ENCODE measurements at regions not wholly inside any gene's neighbourhood (a gene's known extent, or its start where the extent isn't known, plus 50 kb on each side); places are given as distances from the start of the nearest gene placed in this dataset.

GRCh38 chr1:232134365-232134764 lies 495.6 kb downstream of the SIPA1L2 start:
- TF ChIP-seq, protein P1, sequence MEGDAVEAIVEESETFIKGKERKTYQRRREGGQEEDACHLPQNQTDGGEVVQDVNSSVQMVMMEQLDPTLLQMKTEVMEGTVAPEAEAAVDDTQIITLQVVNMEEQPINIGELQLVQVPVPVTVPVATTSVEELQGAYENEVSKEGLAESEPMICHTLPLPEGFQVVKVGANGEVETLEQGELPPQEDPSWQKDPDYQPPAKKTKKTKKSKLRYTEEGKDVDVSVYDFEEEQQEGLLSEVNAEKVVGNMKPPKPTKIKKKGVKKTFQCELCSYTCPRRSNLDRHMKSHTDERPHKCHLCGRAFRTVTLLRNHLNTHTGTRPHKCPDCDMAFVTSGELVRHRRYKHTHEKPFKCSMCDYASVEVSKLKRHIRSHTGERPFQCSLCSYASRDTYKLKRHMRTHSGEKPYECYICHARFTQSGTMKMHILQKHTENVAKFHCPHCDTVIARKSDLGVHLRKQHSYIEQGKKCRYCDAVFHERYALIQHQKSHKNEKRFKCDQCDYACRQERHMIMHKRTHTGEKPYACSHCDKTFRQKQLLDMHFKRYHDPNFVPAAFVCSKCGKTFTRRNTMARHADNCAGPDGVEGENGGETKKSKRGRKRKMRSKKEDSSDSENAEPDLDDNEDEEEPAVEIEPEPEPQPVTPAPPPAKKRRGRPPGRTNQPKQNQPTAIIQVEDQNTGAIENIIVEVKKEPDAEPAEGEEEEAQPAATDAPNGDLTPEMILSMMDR (IDR thresholded peaks at IDR 0.05; ENCODE audit: low read depth, low read length): no peak
- Histone ChIP-seq H3K27me3 (no peaks in the 10 kb centered on the region), H3K27ac (no peak overlapping the region), H3K4me1 (ENCODE audit: low read depth) (no peaks in the 10 kb centered on the region), H3K36me3 (no peaks in the 10 kb centered on the region), H3K9me3 (ENCODE audit: low read depth) (no peaks in the 10 kb centered on the region), H3K4me3 (no peak overlapping the region)
- DNase-seq (ENCODE audit: low read depth in 1 of 2, low spot score in 1 of 2): no peak

DNA sequence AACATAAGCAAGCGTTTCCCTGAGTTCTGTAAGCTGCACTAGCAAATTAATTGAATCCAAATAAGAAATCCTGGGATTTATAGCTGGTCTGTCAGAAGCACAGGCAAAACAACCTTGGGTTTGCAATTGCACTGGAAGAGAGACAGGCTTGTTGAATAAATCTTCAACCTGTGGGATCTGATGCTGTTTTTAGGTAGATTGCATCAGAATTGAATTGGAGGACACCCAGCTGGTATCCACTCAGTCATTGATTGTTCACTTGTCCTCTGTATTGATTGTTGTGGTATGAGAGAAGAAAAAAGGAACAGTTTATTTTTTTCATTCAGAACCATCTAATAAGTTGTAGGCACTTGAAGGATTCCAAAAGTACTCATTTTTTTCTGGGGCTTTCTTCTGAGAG lies 497.4 kb downstream of the SIPA1L2 start:
- no peaks in the 10 kb centered on the region for H3K36me3 ChIP-seq
- H3K27ac ChIP-seq: no peak overlapping the region
- no peak for DNase-seq (ENCODE audit: low read depth in 1 of 2, low spot score in 1 of 2)
- no peaks in the 10 kb centered on the region for H3K4me1 ChIP-seq (ENCODE audit: low read depth)
- H3K27me3 ChIP-seq: no peaks in the 10 kb centered on the region
- H3K4me3 ChIP-seq: no peak overlapping the region
- no peaks in the 10 kb centered on the region for H3K9me3 ChIP-seq (ENCODE audit: low read depth)
- TF ChIP-seq, protein P1 (IDR thresholded peaks at IDR 0.05; ENCODE audit: low read depth, low read length): no peak

DNA sequence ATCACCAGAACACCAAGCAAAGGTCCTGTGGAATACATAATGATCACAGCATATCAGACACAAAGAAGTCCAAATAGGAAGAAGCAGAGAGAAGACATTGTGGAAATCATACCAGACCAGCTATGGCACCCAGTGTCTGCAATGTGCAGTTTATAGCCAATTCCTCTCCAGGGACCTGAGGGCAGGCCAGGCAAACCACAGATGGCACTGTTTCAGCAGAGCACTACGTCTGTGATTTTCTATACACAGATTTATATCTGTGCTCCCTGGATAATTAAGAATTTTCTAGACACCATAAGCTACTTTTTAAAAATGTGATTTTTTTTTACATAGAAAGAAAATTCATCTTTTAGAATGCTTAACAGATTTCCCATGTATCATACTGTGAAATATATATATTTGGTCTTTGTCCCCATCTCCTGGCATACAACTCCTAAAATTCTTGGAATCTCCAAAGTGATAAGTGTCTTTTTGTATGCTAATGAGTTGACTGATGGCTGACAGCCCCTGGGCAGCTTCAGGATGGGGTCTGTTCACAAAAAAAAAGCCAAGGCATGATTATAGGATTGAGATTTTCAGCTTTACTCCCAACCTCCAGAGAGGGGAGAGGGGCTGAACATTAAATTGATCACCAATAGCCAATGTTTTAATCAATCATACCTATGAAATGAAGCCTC lies 498.1 kb downstream of the SIPA1L2 start:
- TF ChIP-seq, protein P1 (IDR thresholded peaks at IDR 0.05; ENCODE audit: low read depth, low read length): no peak
- Histone ChIP-seq H3K9me3 (ENCODE audit: low read depth) (no peaks in the 10 kb centered on the region), H3K36me3 (no peaks in the 10 kb centered on the region), H3K27me3 (no peaks in the 10 kb centered on the region), H3K4me3 (no peak overlapping the region), H3K4me1 (ENCODE audit: low read depth) (no peaks in the 10 kb centered on the region), H3K27ac (no peak overlapping the region)
- no peak for DNase-seq (ENCODE audit: low read depth in 1 of 2, low spot score in 1 of 2)

DNA sequence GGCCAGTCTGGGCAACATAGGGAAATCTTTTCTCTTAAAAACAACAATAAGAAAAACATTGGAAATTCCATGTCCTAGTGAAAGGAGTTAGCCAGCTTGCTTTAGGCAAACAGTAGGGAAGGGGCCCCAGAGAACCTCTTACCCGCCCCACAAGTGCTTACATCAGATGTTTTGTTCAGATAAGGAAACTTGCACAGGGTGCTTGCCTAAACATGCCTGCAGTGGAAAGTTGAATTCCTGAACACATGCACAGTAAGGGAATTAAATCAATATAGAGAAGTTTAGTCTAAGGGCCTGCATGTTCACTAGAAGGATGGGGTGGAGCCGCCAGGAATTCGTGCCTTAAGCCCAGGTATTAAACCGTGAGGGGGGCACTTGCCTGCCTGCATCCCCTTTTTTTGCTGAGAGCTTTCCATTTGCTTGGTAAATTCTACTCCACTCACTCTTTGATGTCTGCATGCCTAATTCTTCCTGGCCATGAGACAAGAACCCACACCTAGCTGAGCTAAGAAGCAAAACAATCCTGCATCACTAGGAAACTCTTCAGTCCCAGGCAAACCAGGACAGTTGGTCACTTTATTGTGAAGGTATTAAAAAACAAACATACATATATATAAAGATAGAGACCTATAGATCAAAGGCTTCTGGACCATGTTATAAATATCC lies 499.0 kb downstream of the SIPA1L2 start:
- H3K4me1 ChIP-seq (ENCODE audit: low read depth): no peaks in the 10 kb centered on the region
- H3K27me3 ChIP-seq: no peaks in the 10 kb centered on the region
- no peaks in the 10 kb centered on the region for H3K9me3 ChIP-seq (ENCODE audit: low read depth)
- no peaks in the 10 kb centered on the region for H3K36me3 ChIP-seq
- TF ChIP-seq, protein P1 (IDR thresholded peaks at IDR 0.05; ENCODE audit: low read depth, low read length): no peak
- H3K4me3 ChIP-seq: no peak overlapping the region
- H3K27ac ChIP-seq: no peak overlapping the region
- no peak for DNase-seq (ENCODE audit: low read depth in 1 of 2, low spot score in 1 of 2)

- Histone ChIP-seq H3K27me3 (no peaks in the 10 kb centered on the region), H3K36me3 (no peaks in the 10 kb centered on the region), H3K4me1 (ENCODE audit: low read depth) (no peaks in the 10 kb centered on the region), H3K27ac (no peak overlapping the region), H3K4me3 (no peak overlapping the region), H3K9me3 (ENCODE audit: low read depth) (no peaks in the 10 kb centered on the region)
- DNase-seq (ENCODE audit: low read depth in 1 of 2, low spot score in 1 of 2): peak in 1 of 2 donors; percentile 59
- TF ChIP-seq, protein P1 (IDR thresholded peaks at IDR 0.05; ENCODE audit: low read depth, low read length): no peak
Measured at GRCh38 chr1:232127190-232127589, 500.6 kb downstream of the DISC1 start.

Data from cardiac muscle cell (in vitro differentiated cells and primary cell).